T-helper 22 cell (primary cell): ENCODE measurements at regions not wholly inside any gene's neighbourhood (a gene's known extent, or its start where the extent isn't known, plus 50 kb on each side); places are given as distances from the start of the nearest gene placed in this dataset.

Experiments used
- DNase-seq: peaks from one replicate; pipeline ENCODE4 v3.0.0-alpha.2; 2020; ENCODE audit warnings: low read depth

DNA sequence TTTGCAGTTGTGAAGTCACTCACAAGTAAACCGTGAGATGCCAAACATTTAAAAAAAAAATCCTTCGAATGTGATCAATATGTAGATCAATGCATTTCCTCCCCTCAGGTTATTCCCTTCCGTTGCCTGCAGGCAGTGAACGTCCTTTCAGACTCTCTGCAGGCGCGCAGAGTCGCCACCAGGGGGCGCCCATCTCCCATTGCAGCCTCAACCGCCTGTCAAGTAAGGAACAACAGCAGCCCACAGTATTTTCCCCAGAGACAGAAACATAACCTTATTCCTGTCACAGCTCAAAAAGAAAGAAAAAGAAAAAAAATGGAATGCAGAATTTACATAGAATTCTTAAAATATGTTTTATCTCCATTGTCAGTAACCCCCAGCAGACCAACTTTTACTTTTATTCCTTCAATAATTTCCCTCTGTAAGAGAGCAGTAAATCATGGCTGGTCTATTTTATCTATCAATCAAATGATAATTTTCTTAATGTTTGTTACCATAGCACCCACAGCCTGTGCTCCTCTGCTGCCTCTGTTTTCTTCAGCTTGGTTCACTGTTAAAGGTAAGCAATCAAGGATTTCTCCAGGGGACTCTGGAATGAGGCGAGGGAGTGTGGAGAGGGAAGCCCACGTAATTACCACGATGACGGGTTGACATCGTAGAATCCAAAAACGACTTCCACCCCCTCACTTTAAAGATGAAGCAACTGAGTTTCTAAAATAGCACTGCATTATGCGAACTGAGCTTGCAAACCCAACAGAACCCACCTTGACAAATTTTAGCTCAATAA, 637.6 kb upstream of the ARGLU1 start:
- peak; percentile 7 for DNase-seq

DNA sequence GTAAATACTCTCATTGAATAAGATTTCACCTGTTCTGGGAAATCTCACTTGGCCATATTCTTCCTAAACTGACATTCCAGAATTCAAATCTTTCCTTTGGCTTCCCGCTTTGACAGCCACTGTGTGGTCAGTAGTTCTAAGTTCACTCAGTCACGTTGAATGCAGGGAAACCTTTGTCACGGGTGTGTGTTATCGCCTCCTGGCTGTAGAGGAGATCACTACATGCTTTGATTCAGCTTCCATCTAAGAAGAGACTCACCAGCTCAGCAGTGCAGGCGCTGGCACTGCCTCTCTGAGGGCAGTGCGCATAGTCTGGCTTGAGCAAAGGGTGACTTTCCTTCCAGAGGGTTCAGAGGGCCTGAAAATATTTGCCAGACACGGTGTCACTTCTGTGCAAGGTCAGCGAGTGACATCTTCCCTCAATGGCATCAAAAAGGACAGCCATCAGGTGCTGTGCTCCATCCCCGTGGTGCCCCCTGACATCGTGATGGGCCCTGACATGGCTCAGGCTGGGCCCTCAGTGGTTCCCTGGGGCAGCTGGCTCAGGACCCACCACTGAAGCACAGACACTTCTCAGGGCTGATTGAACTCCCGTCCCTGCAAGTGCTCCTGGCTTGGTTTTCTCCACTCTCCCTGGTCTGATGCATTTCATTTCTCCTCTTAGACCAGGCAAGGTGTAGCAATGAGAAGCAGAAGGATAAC, 635.4 kb upstream of the ARGLU1 start:
- no peak for DNase-seq

DNA sequence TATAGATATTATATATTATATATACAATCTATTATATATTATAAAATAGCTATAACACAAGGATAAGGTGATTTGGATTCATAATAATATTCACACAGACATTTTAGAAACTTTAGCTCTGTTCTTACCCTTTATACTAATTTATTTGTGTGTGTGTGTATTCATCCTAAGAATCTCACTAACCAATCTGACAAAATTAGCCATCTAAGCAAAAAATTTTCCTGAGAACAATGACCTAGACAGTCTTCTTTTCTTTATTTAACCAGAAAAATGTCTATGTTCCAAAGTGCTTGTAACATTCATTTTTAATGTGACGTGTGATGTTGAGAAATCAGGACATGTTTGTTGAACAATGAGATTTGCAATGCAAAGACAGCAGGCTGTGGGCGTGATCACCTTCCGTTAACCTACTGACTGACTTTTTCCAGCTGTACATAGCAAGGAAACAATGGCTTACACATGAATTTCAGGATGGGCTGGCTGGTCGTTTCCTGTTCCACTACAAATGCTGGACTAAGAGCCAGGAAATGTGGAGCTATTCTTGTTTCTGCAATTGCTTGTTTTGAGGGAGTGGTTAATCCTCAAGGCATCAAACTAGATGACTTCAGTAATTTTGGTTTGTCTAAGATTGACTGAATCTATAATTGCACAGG, 634.6 kb upstream of the ARGLU1 start:
- DNase-seq = no peak

DNA sequence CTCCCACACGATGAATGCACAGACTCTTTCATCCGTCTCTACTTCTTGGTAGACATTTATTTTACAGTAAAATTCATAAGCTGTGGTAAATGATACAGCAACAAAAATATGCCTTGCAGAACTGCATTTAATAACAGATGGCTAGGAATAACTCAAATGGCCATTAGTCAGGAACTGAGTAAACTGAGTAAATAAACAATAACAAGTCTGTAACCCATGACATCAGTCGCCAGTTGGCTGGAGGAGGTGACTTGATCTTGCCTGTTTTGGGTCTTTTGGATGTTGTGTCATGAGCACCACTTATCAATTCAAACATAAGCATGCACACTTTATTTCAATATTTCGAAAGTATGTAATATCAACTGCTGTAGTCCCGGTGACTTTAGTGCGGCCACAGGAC, 632.6 kb upstream of the ARGLU1 start:
- DNase-seq = no peak

DNA sequence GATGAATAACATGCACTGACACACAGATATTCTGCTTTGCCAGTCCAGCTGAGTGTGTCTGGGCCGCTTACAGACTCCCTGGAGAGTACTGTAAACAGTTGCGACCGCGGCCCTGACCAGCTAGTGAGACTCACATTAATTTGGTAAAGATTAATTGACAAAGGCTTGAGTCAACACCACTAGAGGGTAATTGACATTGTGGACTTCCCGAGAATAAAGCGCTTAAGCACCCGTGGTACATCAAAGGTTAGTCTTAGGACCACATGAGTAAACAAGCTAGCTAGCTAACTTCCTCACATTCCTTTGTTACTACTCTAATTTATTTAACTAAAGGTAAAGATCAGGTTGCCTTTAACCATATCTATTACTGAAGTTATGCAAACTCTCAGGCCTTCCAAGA, 624.4 kb upstream of the ARGLU1 start:
- DNase-seq = no peak

DNA sequence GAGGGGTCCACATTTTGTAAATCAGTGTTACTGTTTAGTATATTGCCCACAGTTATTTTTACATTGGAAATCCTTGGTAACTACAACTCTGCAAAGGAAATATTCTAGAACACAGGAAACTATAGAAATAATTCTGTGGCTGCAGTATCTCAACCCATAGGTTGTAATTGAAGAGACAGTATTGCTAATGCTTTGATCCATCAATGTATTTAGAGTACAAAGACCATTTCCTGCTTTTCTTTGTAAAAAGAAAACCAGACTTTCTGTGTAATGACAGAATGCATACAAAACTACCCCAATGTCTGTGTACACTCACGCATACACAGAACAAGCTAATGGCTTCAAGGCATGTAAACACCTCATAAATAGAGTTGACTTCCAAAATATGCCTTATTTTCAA, 622.1 kb upstream of the ARGLU1 start:
- DNase-seq = no peak

DNA sequence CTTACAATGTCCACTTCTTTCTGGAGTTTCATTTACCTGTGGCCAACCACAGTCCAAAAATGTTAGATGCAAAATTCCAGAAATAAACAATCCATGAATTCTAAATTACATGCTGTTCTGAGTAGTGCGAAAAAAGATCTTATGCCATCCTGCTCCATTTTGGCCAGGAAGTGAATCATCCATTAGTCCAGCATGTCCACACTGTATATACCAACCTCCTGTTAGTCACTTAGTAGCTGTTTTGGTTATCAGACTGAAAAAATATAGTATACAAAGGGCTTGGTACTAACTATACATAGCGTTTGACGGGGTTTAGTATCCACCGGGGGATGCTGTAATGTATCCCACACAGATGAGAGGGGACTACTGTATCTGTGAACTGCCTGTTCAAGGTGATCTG, 618.0 kb upstream of the ARGLU1 start:
- DNase-seq = no peak

DNA sequence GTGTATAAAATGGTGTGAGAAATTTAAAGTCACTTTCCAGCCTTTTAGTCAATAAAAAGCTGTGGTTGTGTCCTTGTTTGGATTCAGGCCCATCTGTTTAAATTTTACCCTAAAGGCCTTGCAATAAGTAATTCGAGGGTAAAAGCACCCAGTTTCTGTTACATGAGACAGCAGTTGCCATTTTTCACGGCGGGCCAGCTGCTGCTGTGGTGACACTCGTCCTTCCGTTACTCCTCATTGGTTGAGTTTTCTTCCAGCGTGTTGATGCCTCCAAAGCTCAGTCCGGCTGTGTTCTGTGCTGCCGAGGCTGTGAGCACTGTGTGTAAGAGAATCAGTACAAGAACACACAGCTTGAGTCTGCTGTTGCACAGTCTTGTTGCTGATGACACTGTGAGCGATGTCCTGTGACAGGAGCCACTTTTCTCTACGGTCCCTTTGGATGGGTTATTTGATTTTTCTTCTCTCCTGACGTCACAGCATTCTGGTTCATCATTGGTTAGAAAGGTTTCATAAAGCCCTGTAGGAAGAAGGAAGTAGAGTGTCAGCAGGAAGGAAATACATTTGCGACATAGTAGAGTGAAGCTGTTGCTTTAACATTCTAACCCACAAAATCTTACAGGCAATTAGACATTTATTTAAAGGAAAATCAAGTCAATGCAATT, 602.5 kb upstream of the ARGLU1 start:
- no peak for DNase-seq

DNA sequence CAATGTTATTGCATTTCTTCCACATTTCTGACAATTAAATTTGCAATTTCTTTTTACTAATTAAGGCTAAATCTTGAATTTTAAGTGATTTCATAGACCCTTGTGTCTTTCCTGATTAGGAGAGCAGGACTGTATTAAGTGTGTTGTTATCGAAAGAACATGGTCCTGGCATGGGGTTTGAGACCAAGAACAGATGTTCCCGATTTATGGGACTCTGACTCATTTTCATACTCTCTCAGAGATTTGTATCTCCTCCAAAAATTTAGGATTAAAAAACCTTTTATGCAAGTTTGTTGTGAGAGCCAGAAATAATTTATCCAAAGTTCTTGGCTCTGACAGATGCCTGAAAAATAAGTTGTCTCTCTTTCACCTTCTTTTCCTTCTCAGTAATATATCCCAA, 589.3 kb upstream of the ARGLU1 start:
- DNase-seq = no peak

DNA sequence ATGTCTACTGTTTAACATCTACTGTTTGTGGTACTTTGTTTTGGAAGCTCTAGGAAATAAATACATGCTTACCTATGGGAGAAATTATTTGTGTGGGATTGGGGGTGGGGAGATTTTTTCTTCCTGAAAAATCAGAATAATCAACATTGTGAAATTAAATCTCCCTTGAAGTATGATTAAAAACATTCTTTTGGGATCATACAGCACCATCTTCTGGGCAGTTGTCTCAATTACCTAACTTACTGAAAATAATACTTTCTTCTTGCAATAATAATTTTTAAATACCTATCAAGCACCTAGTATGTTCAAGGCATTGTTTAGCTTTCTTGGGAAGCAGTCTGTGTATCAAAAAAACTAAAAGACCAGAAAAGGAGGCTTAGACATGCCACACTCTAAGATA, 576.5 kb upstream of the ARGLU1 start:
- no peak for DNase-seq

DNA sequence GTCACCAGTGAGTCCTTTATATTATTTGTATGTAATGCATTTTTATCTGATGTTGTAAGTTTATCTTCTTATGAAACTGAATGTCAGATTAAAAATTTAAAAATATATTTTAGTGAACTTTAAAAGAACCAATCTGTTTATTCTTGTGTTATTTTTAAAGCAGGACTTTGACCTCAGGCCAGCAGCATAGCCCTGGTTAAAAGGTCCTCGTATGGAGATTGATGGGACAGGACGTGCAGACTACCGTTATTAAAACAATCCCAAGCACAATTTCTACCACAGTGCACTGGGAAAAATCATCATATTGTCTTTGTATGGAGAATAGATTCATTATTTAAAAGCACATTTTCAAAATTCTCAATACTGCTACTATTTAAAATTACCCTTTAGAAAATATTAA, 573.8 kb upstream of the ARGLU1 start:
- no peak for DNase-seq

DNA sequence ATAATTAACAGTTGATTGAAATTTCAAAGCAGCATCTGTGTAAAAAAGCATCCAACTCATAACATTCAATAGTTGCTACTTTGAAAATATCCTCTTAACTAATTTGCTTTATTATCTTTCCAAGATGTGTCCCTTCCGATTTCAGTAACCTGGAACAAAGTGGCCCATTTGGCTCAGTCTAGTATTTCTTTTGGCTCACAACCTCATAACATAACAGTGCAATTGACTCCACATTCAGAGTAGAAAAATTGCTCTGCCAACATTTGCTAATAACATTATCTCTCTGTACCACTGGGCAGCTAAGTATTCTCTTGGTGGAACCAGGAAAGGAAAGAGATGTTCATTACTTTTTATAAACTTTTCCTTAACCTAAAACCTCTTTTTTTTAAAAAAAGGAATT, 571.1 kb upstream of the ARGLU1 start:
- no peak for DNase-seq

DNA sequence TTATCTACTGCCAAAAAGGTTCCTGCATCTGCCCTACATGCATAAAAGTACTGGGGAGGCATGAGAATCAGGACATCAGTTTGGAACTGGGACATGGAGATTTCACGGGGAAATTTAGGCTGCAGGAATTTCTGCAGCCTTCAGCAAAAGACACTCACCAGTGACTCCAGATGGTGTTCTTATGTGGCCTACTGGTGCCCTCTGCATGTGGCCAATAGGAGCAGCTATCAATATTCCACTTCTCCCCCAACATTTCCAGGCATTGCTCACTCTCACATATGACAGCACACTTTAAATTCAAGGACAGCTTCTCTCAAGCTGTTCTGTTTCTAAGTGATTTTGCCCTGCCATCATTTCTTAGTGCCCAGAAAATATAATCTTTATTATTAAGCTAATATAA, 570.5 kb upstream of the ARGLU1 start:
- DNase-seq = no peak

DNA sequence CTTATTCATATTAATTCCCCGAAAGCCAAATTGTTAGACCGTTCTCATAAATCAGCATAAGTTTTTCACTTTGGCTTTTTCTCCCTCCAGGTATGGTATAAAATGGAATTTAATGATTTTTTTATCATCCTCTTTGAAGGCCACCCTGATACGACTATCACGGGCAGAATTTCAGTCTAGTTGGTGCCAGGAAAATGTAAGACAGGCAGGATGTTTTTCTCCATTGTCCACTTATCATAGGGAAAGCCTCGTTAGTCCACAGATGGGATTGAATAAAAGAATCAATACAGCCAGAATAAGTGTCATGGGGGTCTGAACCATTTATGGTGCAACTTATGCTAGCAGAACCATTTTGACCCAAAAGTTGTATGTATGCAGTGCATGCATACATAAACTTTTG, 566.0 kb upstream of the ARGLU1 start:
- DNase-seq = no peak

DNA sequence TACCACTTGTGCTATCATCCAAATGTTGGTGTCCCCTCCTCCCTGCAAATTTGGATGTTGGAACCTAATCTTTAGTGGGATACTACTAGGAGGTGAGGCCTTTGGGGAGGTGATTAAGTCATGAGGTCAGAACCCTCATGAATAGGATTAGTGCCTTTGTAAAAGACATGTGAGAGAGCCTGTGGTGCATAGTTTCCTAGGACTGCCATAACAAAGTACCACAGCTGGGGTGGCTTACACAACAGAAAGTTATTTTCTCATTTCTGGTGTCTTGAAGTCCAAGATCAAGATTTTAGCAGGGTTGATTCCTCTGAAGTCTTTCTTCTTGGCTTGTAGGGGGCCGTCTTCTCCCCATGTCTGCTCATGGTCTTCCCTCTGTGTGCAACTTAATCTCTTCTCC, 562.6 kb upstream of the ARGLU1 start:
- no peak for DNase-seq

DNA sequence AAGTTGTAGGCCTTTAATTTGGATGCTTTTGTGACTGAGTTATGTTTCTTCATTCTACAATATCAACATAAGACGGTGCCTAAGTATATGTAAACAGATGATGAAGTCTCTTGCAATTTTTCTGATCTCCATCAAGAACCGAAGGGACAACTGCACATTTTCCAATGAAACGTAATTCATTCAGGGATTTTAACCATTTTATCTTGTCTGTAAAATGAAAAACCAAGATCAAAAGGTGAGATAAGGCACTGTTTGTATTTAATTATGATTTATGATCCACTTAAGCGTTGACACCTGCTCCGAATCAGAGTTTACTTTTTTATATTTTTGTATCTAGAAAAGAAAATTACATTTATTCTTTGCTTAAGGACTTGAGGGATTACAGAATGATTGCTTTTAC, 556.8 kb upstream of the ARGLU1 start:
- DNase-seq = no peak

DNA sequence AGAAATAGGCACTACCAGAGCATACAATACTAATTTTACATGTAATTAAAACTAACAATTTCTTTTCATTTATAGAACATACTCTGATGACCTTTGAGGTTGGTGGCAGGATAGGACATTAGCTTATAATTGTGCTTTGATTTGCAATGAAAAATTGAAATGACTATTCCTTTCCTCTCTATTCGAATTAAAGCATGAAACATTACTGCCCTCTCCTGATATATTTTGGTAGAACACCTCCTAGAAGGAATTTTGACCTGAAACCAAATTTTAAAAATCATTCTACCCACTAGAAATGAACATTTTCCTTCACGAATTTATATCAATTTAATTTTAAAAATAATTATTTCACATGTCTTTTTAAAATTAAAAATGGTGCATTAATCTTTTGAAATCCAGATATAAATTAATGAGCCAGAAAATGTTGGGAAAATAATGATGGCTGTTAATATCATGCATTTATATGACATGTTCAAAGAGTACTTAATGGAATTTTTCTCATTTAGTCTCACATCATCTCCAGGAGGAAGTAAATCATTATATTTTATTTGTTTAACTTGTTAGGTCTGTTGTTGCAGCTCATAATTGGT, 556.3 kb upstream of the ARGLU1 start:
- no peak for DNase-seq

DNA sequence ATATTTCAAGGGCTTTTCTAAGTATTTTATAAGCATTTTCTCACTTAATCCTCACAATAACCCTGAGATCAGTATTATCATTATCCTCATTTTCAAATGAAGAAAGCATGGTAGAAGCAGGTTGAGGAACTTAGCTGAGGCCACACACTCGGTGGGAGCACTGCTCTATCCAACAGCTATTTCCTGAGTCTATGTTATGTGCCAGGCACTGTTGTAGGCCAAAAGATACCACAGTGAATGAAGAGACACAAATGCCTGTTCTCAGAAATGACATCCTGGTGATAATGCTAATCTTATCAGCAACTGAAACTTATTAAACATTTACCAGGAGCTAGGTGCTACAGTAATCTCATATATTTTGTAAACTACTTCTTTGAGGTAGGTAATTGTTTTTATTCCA, 553.9 kb upstream of the ARGLU1 start:
- DNase-seq = no peak

DNA sequence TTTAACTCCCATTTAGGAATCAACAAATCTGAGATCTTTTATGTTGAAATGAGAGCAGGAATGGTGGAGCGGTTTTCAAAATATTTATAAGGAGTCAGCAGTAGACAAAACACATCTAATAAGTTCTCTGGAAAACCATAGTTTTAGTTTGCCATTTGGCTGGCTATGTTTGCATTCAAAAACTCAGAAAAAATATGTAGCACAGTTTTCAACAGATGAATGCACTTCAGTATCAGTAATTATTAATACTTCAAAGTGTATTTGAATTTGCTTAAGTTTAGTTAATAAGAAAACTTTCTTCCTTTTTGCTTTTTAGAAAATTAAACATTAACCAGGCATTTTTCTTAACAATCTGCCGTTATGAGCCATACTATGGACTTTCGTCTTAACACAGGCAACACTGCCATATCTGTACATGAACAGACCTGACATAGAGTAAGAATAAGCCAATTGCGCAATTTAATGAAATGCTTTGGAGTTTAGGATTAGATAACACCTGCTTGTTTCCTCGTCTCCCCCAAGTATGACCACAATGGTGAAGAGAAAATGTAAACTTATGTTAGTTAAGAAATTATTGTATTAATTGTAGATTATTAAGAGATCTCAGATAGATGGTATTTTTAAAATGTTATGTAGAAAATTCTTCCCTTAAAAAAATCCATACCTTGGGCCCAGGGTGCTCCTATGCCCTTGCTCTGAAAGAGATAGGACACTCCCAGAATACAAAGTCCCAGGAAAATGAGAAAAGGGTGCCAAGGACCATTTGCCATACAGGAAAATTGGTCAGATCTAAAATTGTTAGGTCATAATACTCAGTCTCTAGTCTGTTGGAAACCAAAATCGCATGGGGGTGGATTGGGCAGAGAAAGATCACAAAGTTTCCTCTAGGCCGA, 552.3 kb upstream of the ARGLU1 start:
- no peak for DNase-seq

DNA sequence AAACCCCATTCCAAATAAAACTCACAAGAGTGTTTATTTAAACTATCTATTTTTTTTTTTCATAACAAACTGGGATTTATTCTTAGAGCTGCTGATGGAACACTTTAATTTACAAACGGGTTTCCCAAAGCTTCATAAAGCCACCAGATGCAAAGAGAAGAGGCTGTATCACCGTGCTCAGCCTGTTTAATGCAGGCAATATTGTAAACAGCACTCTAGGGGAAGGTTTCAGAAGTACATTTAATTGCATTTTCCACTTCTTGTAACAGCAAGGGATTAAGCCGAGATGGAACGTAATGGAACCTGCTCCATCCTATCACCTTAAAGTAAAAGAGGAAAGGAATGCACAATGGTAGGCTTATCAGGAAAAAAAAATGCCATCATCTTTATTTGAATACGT, 550.6 kb upstream of the ARGLU1 start:
- no peak for DNase-seq

DNA sequence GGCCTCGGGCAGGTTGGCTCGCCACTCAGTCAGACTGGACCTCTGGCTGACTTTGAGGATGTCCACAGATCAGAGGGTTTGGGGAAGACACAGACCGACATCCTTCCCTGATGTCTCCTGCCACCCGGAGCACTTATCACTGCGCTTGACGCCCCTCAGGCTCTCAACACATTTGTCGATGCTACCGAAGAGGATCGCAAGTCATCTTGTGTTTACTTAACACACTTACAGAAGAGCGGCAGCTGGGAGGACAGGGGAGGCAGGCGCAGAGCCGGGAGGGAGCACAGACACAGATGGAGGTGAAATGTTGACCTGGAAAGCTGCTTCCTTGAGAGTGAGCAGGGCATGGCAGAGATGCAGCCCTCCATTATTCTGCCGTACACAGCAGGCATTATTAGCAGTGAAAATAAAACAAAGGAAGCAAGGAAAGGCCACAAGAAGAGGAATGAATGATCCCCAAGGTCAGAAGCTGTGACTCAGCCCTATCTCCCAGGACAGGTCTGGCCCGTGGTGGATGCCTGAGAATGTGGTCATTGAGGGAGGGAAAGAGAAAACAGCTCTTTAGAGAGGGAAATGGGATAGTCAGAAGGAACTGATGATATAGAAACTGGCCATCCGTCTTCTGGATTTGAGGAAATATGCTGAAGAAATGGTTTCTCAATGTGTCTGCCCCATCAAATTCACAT, 549.5 kb upstream of the ARGLU1 start:
- no peak for DNase-seq
